Heart right ventricle (tissue), 16 donors: ENCODE measurements at regions not wholly inside any gene's neighbourhood (a gene's known extent, or its start where the extent isn't known, plus 50 kb on each side); places are given as distances from the start of the nearest gene placed in this dataset.

ENCODE experiments used
- ATAC-seq, 8 donors: fragments of 200-7000 bp; cut with Tn5 transposase; one replicate each; pipeline ENCODE4 v1.9.1; 2020; ENCODE audit warnings: mild to moderate bottlenecking in 8 of 8, moderate library complexity in 8 of 8, moderate number of reproducible peaks in 1 of 8
- DNase-seq, 2 donors: peaks; one replicate each; pipeline ENCODE4 v3.0.0-alpha.2; 2020
- H3K27ac ChIP-seq, 10 donors: fragments of 200-600 bp; sonication (generic) in 2 of 10; one replicate each; pipeline versions ENCODE4 v1.5.0 to v1.8.0; 2020 to 2022; ENCODE audit warnings: mild to moderate bottlenecking in 3 of 10
- H3K27me3 ChIP-seq, 7 donors: fragments of 200-600 bp; one replicate each; pipeline ENCODE4 v1.8.0; 2021 to 2022; ENCODE audit warnings: mild to moderate bottlenecking in 2 of 7
- H3K36me3 ChIP-seq, 9 donors: fragments of 200-600 bp; sonication (generic) in 1 of 9; one replicate each; pipeline versions ENCODE4 v1.5.0 to v1.8.0; 2020 to 2022; ENCODE audit warnings: mild to moderate bottlenecking in 2 of 9
- H3K4me1 ChIP-seq, 9 donors: fragments of 200-600 bp; sonication (generic) in 1 of 9; one replicate each; pipeline versions ENCODE4 v1.5.0 to v1.8.0; 2020 to 2022; ENCODE audit warnings: mild to moderate bottlenecking in 4 of 9
- H3K4me3 ChIP-seq, 10 donors: fragments of 200-600 bp; sonication (generic) in 2 of 10; one replicate each; pipeline versions ENCODE4 v1.5.0 to v1.8.0; 2020 to 2022; ENCODE audit warnings: mild to moderate bottlenecking in 7 of 10, moderate library complexity in 2 of 10
- H3K9me3 ChIP-seq, 11 donors: fragments of 200-600 bp in 10 of 11; sonication (generic) in 2 of 11; one replicate each; pipeline versions ENCODE4 v1.5.0 to v1.8.0; 2013 to 2022; ENCODE audit warnings: mild to moderate bottlenecking in 2 of 11, control low read depth in 1 of 11, moderate library complexity in 1 of 11
- CTCF ChIP-seq, 9 donors: fragments of 200-600 bp; sonication (generic) in 2 of 9; IDR thresholded peaks; one replicate each; pipeline versions ENCODE4 v1.5.0 to v1.8.0; 2021 to 2022; ENCODE audit warnings: antibody characterized with exemption in 9 of 9, mild to moderate bottlenecking in 5 of 9, moderate library complexity in 1 of 9
- WGBS, 2 donors: extraction: QIAGEN DNeasy Blood & Tissue Kit; methylation state at CpG; one replicate each; pipeline ENCODE4 v1.1.7; 2013; ENCODE audit warnings: inconsistent platforms in 1 of 2; 5-methylcytosine and 5-hydroxymethylcytosine counted together
- intact Hi-C, 10 donors: fragments of 100-400 bp; cut with DNase I; formaldehyde crosslinking; loops; one replicate each; pipeline versions ENCODE4 v1.11.1 to v1.14.2; 2022
- donor health status: Arrhythmogenic right ventricular cardiomyopathy.
- donor health status: ischemic (EF 13 %, LVEDD 7.1; RV severe dilation, severe dysfunction).
- donor health status: healthy with polysubstance abuse.
- donor health status: DM: no; HTN: yes; CAD: no.
- donor health status: DM: no; HTN: no; CAD: no.
- donor health status: ischemic (EF 25% LVEDD 6.9; RV normal size, moderate dysfunction).
- donor health status: ischemic (EF 25% LVEDD 5.7; RV mildly dilated, moderate dysfunction).
- donor health status: healthy.
- donor health status: DM: yes; HTN: yes; CAD: no.
- donor health status: Ischemic cardiomyopathy.
- donor health status: ischemic (EF 35%, LVEDD 5.7; RV mildly dilated, moderate dysfunction).
- donor health status: nonischemic (EF 11% LVEDD 7.7; RV severe dilation, severe dysfunction).
- donor health status: DM: yes; HTN: yes; CAD: no.
- donor health status: PGD.
- donor health status: ischemic (EF 29% LVEDD 5.4; RV normal size, mild dysfunction).
- donor health status: nonischemic (EF 23%, LVEDD 6.1; RV moderate dilation, normal function).

GRCh38 chr2:120871016-120871635 lies 135.5 kb downstream of the GLI2 start:
- Histone ChIP-seq H3K27ac (no peak overlapping the region), H3K36me3 (no peaks in the 10 kb centered on the region), H3K27me3 (peaks cover 0 to 27% (median 11%) of the 10 kb centered on the region in 7 donors), H3K4me3 (no peak overlapping the region), H3K9me3 (no peaks in the 10 kb centered on the region), H3K4me1 (peaks cover 0 to 37% (median 9%) of the 10 kb centered on the region in 9 donors)
- DNase-seq, result no peak
- TF ChIP-seq CTCF (IDR thresholded peaks at IDR 0.05), result no peak
- WGBS, 2 donors, result 88 to 93% methylated on average over 10 of the region's 10 CpGs
- intact Hi-C loops, result no loop called here
- ATAC-seq, result no peak

- peaks cover 0 to 32% (median 5%) of the 10 kb centered on the region in 9 donors for H3K4me1 ChIP-seq
- DNase-seq (no peak), ATAC-seq (no peak)
- intact Hi-C loops, result no loop called here
- no peak overlapping the region for H3K4me3 ChIP-seq
- H3K9me3 ChIP-seq, result no peaks in the 10 kb centered on the region
- no peak for TF ChIP-seq CTCF (IDR thresholded peaks at IDR 0.05)
- H3K27me3 ChIP-seq, result peaks cover 0 to 17% (median 4%) of the 10 kb centered on the region in 7 donors
- H3K27ac ChIP-seq, result no peak overlapping the region
- no peaks in the 10 kb centered on the region for H3K36me3 ChIP-seq
- WGBS, 2 donors, result 87 to 92% methylated on average over 7 of the region's 7 CpGs
Measured at GRCh38 chr2:120871881-120872620, 136.4 kb downstream of the GLI2 start.

GRCh38 chr2:120873958-120874887 lies 138.6 kb downstream of the GLI2 start:
- intact Hi-C loops, result no loop called here
- Histone ChIP-seq H3K4me1 (peaks cover 0 to 11% (median 0%) of the 10 kb centered on the region in 9 donors), H3K9me3 (no peaks in the 10 kb centered on the region), H3K27ac (peak overlapping the region in 5 of 10 donors; percentile 7 to 40 (median 30)), H3K27me3 (peaks cover 0 to 6% (median 0%) of the 10 kb centered on the region in 7 donors), H3K36me3 (no peaks in the 10 kb centered on the region), H3K4me3 (no peak overlapping the region)
- TF ChIP-seq CTCF (IDR thresholded peaks at IDR 0.05), result no peak
- DNase-seq (no peak), ATAC-seq (peak in 6 of 8 donors; percentile 33 to 62 (median 44))
- WGBS, 2 donors, result 70 to 77% methylated on average over 27 of the region's 27 CpGs

- Histone ChIP-seq H3K4me3 (no peak overlapping the region), H3K4me1 (peaks cover 0 to 10% (median 0%) of the 10 kb centered on the region in 9 donors), H3K27ac (peak overlapping the region in 4 of 10 donors; percentile 7 to 25 (median 19)), H3K9me3 (no peaks in the 10 kb centered on the region), H3K36me3 (no peaks in the 10 kb centered on the region), H3K27me3 (peaks cover 0 to 6% (median 0%) of the 10 kb centered on the region in 7 donors)
- 81% methylated on average over 5 of the region's 5 CpGs for WGBS, 2 donors
- ATAC-seq (peak in 3 of 8 donors; percentile 6 to 21 (median 8)), DNase-seq (no peak)
- TF ChIP-seq CTCF (IDR thresholded peaks at IDR 0.05), result no peak
- intact Hi-C loops, result no loop called here
Measured at GRCh38 chr2:120874888-120875275, 139.2 kb downstream of the GLI2 start.
